Fibroblast of lung (primary cell): ENCODE measurements at regions not wholly inside any gene's neighbourhood (a gene's known extent, or its start where the extent isn't known, plus 50 kb on each side); places are given as distances from the start of the nearest gene placed in this dataset.

Source experiments
- EZH2 ChIP-seq: IDR thresholded peaks from 2 replicates; pipeline ENCODE4 v1.5.1; 2012; ENCODE audit warnings: low read length, control low read depth, mild to moderate bottlenecking; ENCODE audit errors: missing control alignments
- TF ChIP-seq, protein P1 (sequence below), 2 donors: IDR thresholded peaks in 1 of 2; conservative IDR thresholded peaks in 1 of 2; 1 replicate in 1 of 2; 2 replicates in 1 of 2; pipeline ENCODE4 v1.5.1; 2011 to 2012; ENCODE audit warnings: low read length in 2 of 2, control low read depth in 1 of 2, inconsistent platforms in 1 of 2, low read depth in 1 of 2, mild to moderate bottlenecking in 1 of 2

GRCh38 chr12:124162151-124163110 lies 132.5 kb upstream of the RFLNA start:
- TF ChIP-seq EZH2: no peak
- TF ChIP-seq, protein P1, sequence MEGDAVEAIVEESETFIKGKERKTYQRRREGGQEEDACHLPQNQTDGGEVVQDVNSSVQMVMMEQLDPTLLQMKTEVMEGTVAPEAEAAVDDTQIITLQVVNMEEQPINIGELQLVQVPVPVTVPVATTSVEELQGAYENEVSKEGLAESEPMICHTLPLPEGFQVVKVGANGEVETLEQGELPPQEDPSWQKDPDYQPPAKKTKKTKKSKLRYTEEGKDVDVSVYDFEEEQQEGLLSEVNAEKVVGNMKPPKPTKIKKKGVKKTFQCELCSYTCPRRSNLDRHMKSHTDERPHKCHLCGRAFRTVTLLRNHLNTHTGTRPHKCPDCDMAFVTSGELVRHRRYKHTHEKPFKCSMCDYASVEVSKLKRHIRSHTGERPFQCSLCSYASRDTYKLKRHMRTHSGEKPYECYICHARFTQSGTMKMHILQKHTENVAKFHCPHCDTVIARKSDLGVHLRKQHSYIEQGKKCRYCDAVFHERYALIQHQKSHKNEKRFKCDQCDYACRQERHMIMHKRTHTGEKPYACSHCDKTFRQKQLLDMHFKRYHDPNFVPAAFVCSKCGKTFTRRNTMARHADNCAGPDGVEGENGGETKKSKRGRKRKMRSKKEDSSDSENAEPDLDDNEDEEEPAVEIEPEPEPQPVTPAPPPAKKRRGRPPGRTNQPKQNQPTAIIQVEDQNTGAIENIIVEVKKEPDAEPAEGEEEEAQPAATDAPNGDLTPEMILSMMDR (conservative IDR thresholded peaks at IDR 0.05 in 1 of 2, IDR thresholded peaks at IDR 0.05 in 1 of 2; ENCODE audit: low read depth in 1 of 2, low read length in 2 of 2): no peak
